Sigmoid colon (tissue), 6 donors: ENCODE measurements at regions not wholly inside any gene's neighbourhood (a gene's known extent, or its start where the extent isn't known, plus 50 kb on each side); places are given as distances from the start of the nearest gene placed in this dataset.

Experiments used
- DNase-seq: peaks from one replicate; pipeline ENCODE4 v3.0.0-alpha.2; 2019
- H3K27ac ChIP-seq, 4 donors: fragments of 200-600 bp; sonication (generic); one replicate each; pipeline ENCODE4 v1.5.1; 2016 to 2019; ENCODE audit warnings: mild to moderate bottlenecking in 1 of 4
- H3K27me3 ChIP-seq, 3 donors: fragments of 200-600 bp; sonication (generic); one replicate each; pipeline ENCODE4 v1.5.1; 2019; ENCODE audit warnings: mild to moderate bottlenecking in 1 of 3
- H3K36me3 ChIP-seq, 4 donors: fragments of 200-600 bp; sonication (generic); one replicate each; pipeline ENCODE4 v1.5.1; 2016 to 2019
- H3K4me1 ChIP-seq, 4 donors: fragments of 200-600 bp; sonication (generic); one replicate each; pipeline ENCODE4 v1.5.1; 2017 to 2019
- H3K4me3 ChIP-seq, 4 donors: fragments of 200-600 bp; sonication (generic); one replicate each; pipeline ENCODE4 v1.5.1; 2017 to 2019; ENCODE audit warnings: mild to moderate bottlenecking in 2 of 4, moderate library complexity in 1 of 4
- H3K9me3 ChIP-seq, 4 donors: fragments of 200-600 bp in 3 of 4; sonication (generic) in 3 of 4; one replicate each; pipeline versions ENCODE4 v1.5.1 to v1.6.1; 2013 to 2019
- CTCF ChIP-seq, 4 experiments: fragments of 450-650 bp in 3 of 4; fragments of 200-600 bp in 1 of 4; IDR thresholded peaks; one replicate each; pipeline ENCODE4 v1.5.1; 2016 to 2019; ENCODE audit warnings: antibody characterized with exemption in 4 of 4, mild to moderate bottlenecking in 3 of 4, moderate library complexity in 2 of 4
- EP300 ChIP-seq, 4 donors: sonication (generic); formaldehyde crosslinking; IDR thresholded peaks; one replicate each; pipeline ENCODE4 v1.6.1; 2017; ENCODE audit warnings: antibody characterized with exemption in 4 of 4
- POLR2A ChIP-seq, 2 donors: fragments of 450-650 bp; IDR thresholded peaks; one replicate each; pipeline ENCODE4 v1.6.1; 2016; ENCODE audit warnings: antibody characterized with exemption in 2 of 2, mild to moderate bottlenecking in 2 of 2, moderate library complexity in 2 of 2
- POLR2AphosphoS5 ChIP-seq, 4 donors: sonication (generic); formaldehyde crosslinking; IDR thresholded peaks; one replicate each; pipeline ENCODE4 v1.6.1; 2017; ENCODE audit warnings: antibody characterized with exemption in 4 of 4
- WGBS, 2 donors: extraction: QIAGEN DNeasy Blood & Tissue Kit; methylation state at CpG; one replicate each; pipeline ENCODE4 v1.1.7; 2013; 5-methylcytosine and 5-hydroxymethylcytosine counted together
- intact Hi-C: fragments of 100-400 bp; cut with DNase I; formaldehyde crosslinking; loops from one replicate; pipeline ENCODE4 v1.15.1; 2023
- donor health status: healthy with polysubstance abuse.
- donor health status: healthy.

GRCh38 chr3:72133329-72134011, 348.5 kb upstream of the PROK2 start:
- WGBS, 2 donors: 75 to 86% methylated on average over 7 of the region's 7 CpGs
- DNase-seq: no peak
- TF ChIP-seq CTCF (IDR thresholded peaks at IDR 0.05) (no peak), POLR2A (IDR thresholded peaks at IDR 0.05) (no peak), EP300 (IDR thresholded peaks at IDR 0.05) (no peak), POLR2AphosphoS5 (IDR thresholded peaks at IDR 0.05) (no peak)
- Histone ChIP-seq H3K27me3 (no peaks in the 10 kb centered on the region), H3K4me3 (no peak overlapping the region), H3K36me3 (no peaks in the 10 kb centered on the region), H3K27ac (no peak overlapping the region), H3K9me3 (no peaks in the 10 kb centered on the region), H3K4me1 (peaks cover 0 to 16% (median 14%) of the 10 kb centered on the region in 4 donors)
- intact Hi-C loops: no loop called here

- Histone ChIP-seq H3K4me1 (peaks cover 0 to 16% (median 14%) of the 10 kb centered on the region in 4 donors), H3K9me3 (no peaks in the 10 kb centered on the region), H3K4me3 (no peak overlapping the region), H3K27me3 (no peaks in the 10 kb centered on the region), H3K27ac (no peak overlapping the region), H3K36me3 (no peaks in the 10 kb centered on the region)
- 13 to 52% methylated on average over 1 of the region's 1 CpG for WGBS, 2 donors
- intact Hi-C loops: no loop called here
- DNase-seq: no peak
- TF ChIP-seq POLR2AphosphoS5 (IDR thresholded peaks at IDR 0.05) (no peak), EP300 (IDR thresholded peaks at IDR 0.05) (no peak), POLR2A (IDR thresholded peaks at IDR 0.05) (no peak), CTCF (IDR thresholded peaks at IDR 0.05) (no peak)
These were observed 347.0 kb upstream of the PROK2 start for GRCh38 chr3:72131899-72132298.

GRCh38 chr3:72130565-72130964, 345.6 kb upstream of the PROK2 start:
- H3K9me3 ChIP-seq: no peaks in the 10 kb centered on the region
- H3K27ac ChIP-seq: peak overlapping the region in 1 of 4 donors; percentile 73
- intact Hi-C loops: no loop called here
- H3K27me3 ChIP-seq: no peaks in the 10 kb centered on the region
- no peak for DNase-seq
- WGBS, 2 donors: 95 to 97% methylated on average over 3 of the region's 3 CpGs
- TF ChIP-seq EP300 (IDR thresholded peaks at IDR 0.05) (no peak), POLR2AphosphoS5 (IDR thresholded peaks at IDR 0.05) (no peak), POLR2A (IDR thresholded peaks at IDR 0.05) (no peak), CTCF (IDR thresholded peaks at IDR 0.05) (no peak)
- H3K36me3 ChIP-seq: no peaks in the 10 kb centered on the region
- no peak overlapping the region for H3K4me3 ChIP-seq
- peaks cover 0 to 16% (median 14%) of the 10 kb centered on the region in 4 donors for H3K4me1 ChIP-seq

GRCh38 chr3:72129501-72130094, 344.6 kb upstream of the PROK2 start:
- H3K9me3 ChIP-seq: no peaks in the 10 kb centered on the region
- H3K4me3 ChIP-seq: no peak overlapping the region
- TF ChIP-seq CTCF (IDR thresholded peaks at IDR 0.05) (no peak), EP300 (IDR thresholded peaks at IDR 0.05) (no peak), POLR2A (IDR thresholded peaks at IDR 0.05) (no peak), POLR2AphosphoS5 (IDR thresholded peaks at IDR 0.05) (peak in 2 of 4 donors; percentile 35 to 56)
- peak overlapping the region in 3 of 4 donors; percentile 29 to 73 (median 44) for H3K27ac ChIP-seq
- H3K4me1 ChIP-seq: peaks cover 0 to 16% (median 14%) of the 10 kb centered on the region in 4 donors
- WGBS, 2 donors: 77 to 86% methylated on average over 5 of the region's 5 CpGs
- intact Hi-C loops: loop anchor here (10.0 kb wide), 1 partner anchor 95 kb away; no protein-coding TSS in a partner anchor
- DNase-seq: no peak
- H3K27me3 ChIP-seq: no peaks in the 10 kb centered on the region
- H3K36me3 ChIP-seq: no peaks in the 10 kb centered on the region
